Fibroblast of lung (primary cell): ENCODE measurements at regions not wholly inside any gene's neighbourhood (a gene's known extent, or its start where the extent isn't known, plus 50 kb on each side); places are given as distances from the start of the nearest gene placed in this dataset.

Experiments
- CTCF ChIP-seq, 2 donors: IDR thresholded peaks in 1 of 2; conservative IDR thresholded peaks in 1 of 2; 1 replicate in 1 of 2; 2 replicates in 1 of 2; pipeline ENCODE4 v1.5.1; 2011 to 2012; ENCODE audit warnings: low read length in 2 of 2, control low read depth in 1 of 2, inconsistent platforms in 1 of 2, low read depth in 1 of 2, mild to moderate bottlenecking in 1 of 2
- EZH2 ChIP-seq: IDR thresholded peaks from 2 replicates; pipeline ENCODE4 v1.5.1; 2012; ENCODE audit warnings: low read length, control low read depth, mild to moderate bottlenecking; ENCODE audit errors: missing control alignments

GRCh38 chr12:83805873-83806272 lies 1106.7 kb downstream of the SLC6A15 start:
- TF ChIP-seq CTCF (conservative IDR thresholded peaks at IDR 0.05 in 1 of 2, IDR thresholded peaks at IDR 0.05 in 1 of 2; ENCODE audit: low read depth in 1 of 2, low read length in 2 of 2) (no peak), EZH2 (no peak)
